HEK293 (cell line): ENCODE measurements at regions not wholly inside any gene's neighbourhood (a gene's known extent, or its start where the extent isn't known, plus 50 kb on each side); places are given as distances from the start of the nearest gene placed in this dataset.

Experiments
- CTCF ChIA-PET: fragments of 350-600 bp; formaldehyde crosslinking; extraction: SDS; loops from one replicate; lab custom pipeline; 2021; ENCODE audit warnings: antibody characterized with exemption; lab: Yijun Ruan, JAX
- POLR2A ChIA-PET: fragments of 300-600 bp; formaldehyde crosslinking; extraction: SDS; loops from one replicate; lab custom pipeline; 2020; ENCODE audit warnings: antibody characterized with exemption, inconsistent platforms; lab: Yijun Ruan, JAX
- H3K27ac ChIP-seq: fragments of 200-500 bp; sonication (Bioruptor generic); 2 replicates; pipeline ENCODE4 v1.5.1; 2014; ENCODE audit warnings: low read depth, low read length, control low read depth, inconsistent platforms; ENCODE audit errors: extremely low read depth
- H3K36me3 ChIP-seq, 2 experiments: fragments of 200-500 bp in 1 of 2; sonication (Bioruptor generic) in 1 of 2; 1 replicate in 1 of 2; 2 replicates in 1 of 2; pipeline ENCODE4 v1.5.1; 2014 to 2017; ENCODE audit warnings: inconsistent platforms in 2 of 2, low read length in 2 of 2; ENCODE audit not compliant: control insufficient read depth in 2 of 2, insufficient read depth in 1 of 2
- H3K4me1 ChIP-seq: fragments of 200-500 bp; sonication (Bioruptor generic); 2 replicates; pipeline ENCODE4 v1.5.1; 2014; ENCODE audit warnings: mild to moderate bottlenecking, low read length, inconsistent platforms; ENCODE audit not compliant: control insufficient read depth, insufficient read depth
- H3K4me3 ChIP-seq: 2 replicates; pipeline ENCODE4 v1.5.1; 2011; ENCODE audit warnings: low read depth, mild to moderate bottlenecking, control low read depth, low read length, moderate library complexity
- H3K9me3 ChIP-seq: fragments of 200-500 bp; sonication (Bioruptor generic); 2 replicates; pipeline ENCODE4 v1.5.1; 2014; ENCODE audit warnings: low read depth, low read length, inconsistent platforms; ENCODE audit not compliant: control insufficient read depth, insufficient read depth
- ZNF140 ChIP-seq: fragments of 450-650 bp; formaldehyde crosslinking; IDR thresholded peaks from 2 replicates; pipeline ENCODE4 v1.5.1; 2016; ENCODE audit warnings: missing biosample characterization, missing genetic modification characterization
- ZNF157 ChIP-seq: fragments of 450-650 bp; formaldehyde crosslinking; IDR thresholded peaks from 2 replicates; pipeline ENCODE4 v1.5.1; 2016; ENCODE audit warnings: missing biosample characterization, missing genetic modification characterization
- ZNF18 ChIP-seq: fragments of 450-650 bp; formaldehyde crosslinking; IDR thresholded peaks from 2 replicates; pipeline ENCODE4 v1.5.1; 2016; ENCODE audit warnings: missing biosample characterization, missing genetic modification characterization
- ZNF2 ChIP-seq: fragments of 450-650 bp; formaldehyde crosslinking; IDR thresholded peaks from 2 replicates; pipeline ENCODE4 v1.5.1; 2016; ENCODE audit warnings: missing biosample characterization, missing genetic modification characterization
- ZNF221 ChIP-seq: fragments of 450-650 bp; formaldehyde crosslinking; IDR thresholded peaks from 2 replicates; pipeline ENCODE4 v1.5.1; 2017; ENCODE audit warnings: missing biosample characterization, missing genetic modification characterization, borderline replicate concordance
- ZNF341 ChIP-seq: fragments of 450-650 bp; formaldehyde crosslinking; IDR thresholded peaks from 2 replicates; pipeline ENCODE4; 2016; ENCODE audit warnings: low read depth, missing biosample characterization, missing genetic modification characterization
- ZNF48 ChIP-seq: fragments of 450-650 bp; formaldehyde crosslinking; IDR thresholded peaks from 2 replicates; pipeline ENCODE4 v1.5.1; 2016; ENCODE audit warnings: missing biosample characterization, missing genetic modification characterization
- ZNF521 ChIP-seq: fragments of 450-650 bp; formaldehyde crosslinking; IDR thresholded peaks from 2 replicates; pipeline ENCODE4 v1.5.1; 2017; ENCODE audit warnings: missing biosample characterization, mild to moderate bottlenecking, missing genetic modification characterization
- ZNF555 ChIP-seq: fragments of 450-650 bp; formaldehyde crosslinking; conservative IDR thresholded peaks from 2 replicates; pipeline ENCODE4 v1.5.1; 2017; ENCODE audit warnings: missing biosample characterization, mild to moderate bottlenecking, missing genetic modification characterization, inconsistent platforms
- ZNF571 ChIP-seq: fragments of 450-650 bp; formaldehyde crosslinking; IDR thresholded peaks from 2 replicates; pipeline ENCODE4 v1.5.0; 2017; ENCODE audit warnings: missing biosample characterization, missing genetic modification characterization
- ZNF600 ChIP-seq: fragments of 450-650 bp; formaldehyde crosslinking; IDR thresholded peaks from 2 replicates; pipeline ENCODE4 v1.5.1; 2016; ENCODE audit warnings: missing biosample characterization, missing genetic modification characterization
- ZNF623 ChIP-seq: fragments of 450-650 bp; formaldehyde crosslinking; IDR thresholded peaks from 2 replicates; pipeline ENCODE4 v1.5.1; 2016; ENCODE audit warnings: missing biosample characterization, missing genetic modification characterization
- ZNF624 ChIP-seq: fragments of 450-650 bp; formaldehyde crosslinking; IDR thresholded peaks from 2 replicates; pipeline ENCODE4 v1.5.1; 2017; ENCODE audit warnings: missing biosample characterization, missing genetic modification characterization
- ZNF626 ChIP-seq: fragments of 450-650 bp; sonication (Bioruptor Pico); formaldehyde crosslinking; IDR thresholded peaks from 2 replicates; pipeline ENCODE4 v1.5.1; 2018; ENCODE audit warnings: missing biosample characterization, missing genetic modification characterization, inconsistent platforms
- ZNF670 ChIP-seq: fragments of 450-650 bp; formaldehyde crosslinking; IDR thresholded peaks from 2 replicates; pipeline ENCODE4 v1.5.1; 2016; ENCODE audit warnings: missing biosample characterization, missing genetic modification characterization, low read depth
- ZNF76 ChIP-seq: fragments of 450-650 bp; formaldehyde crosslinking; IDR thresholded peaks from 2 replicates; pipeline ENCODE4; 2016; ENCODE audit warnings: low read depth, missing biosample characterization, missing genetic modification characterization, borderline replicate concordance
- ZNF777 ChIP-seq: fragments of 450-650 bp; formaldehyde crosslinking; IDR thresholded peaks from 2 replicates; pipeline ENCODE4 v1.5.1; 2017; ENCODE audit warnings: missing biosample characterization, missing genetic modification characterization, borderline replicate concordance
- ZNF791 ChIP-seq: fragments of 450-650 bp; formaldehyde crosslinking; IDR thresholded peaks from 2 replicates; pipeline ENCODE4 v1.5.1; 2016; ENCODE audit warnings: missing biosample characterization, missing genetic modification characterization
- ZSCAN23 ChIP-seq: fragments of 450-650 bp; formaldehyde crosslinking; IDR thresholded peaks from 2 replicates; pipeline ENCODE4 v1.5.1; 2016; ENCODE audit warnings: missing biosample characterization, missing genetic modification characterization
- ZXDB ChIP-seq: fragments of 450-650 bp; formaldehyde crosslinking; IDR thresholded peaks from 2 replicates; pipeline ENCODE4 v1.5.1; 2016; ENCODE audit warnings: missing biosample characterization, missing genetic modification characterization
- TF ChIP-seq, protein P1 (sequence below): fragments of 450-650 bp; formaldehyde crosslinking; IDR thresholded peaks from 2 replicates; pipeline ENCODE4 v1.5.1; 2016; ENCODE audit warnings: missing biosample characterization, missing genetic modification characterization
- TF ChIP-seq, protein P2 (sequence below): fragments of 450-650 bp; formaldehyde crosslinking; IDR thresholded peaks from 2 replicates; pipeline ENCODE4 v1.5.1; 2017; ENCODE audit warnings: missing biosample characterization, missing genetic modification characterization
- TF ChIP-seq, protein P3 (sequence below): fragments of 450-650 bp; formaldehyde crosslinking; IDR thresholded peaks from 2 replicates; pipeline ENCODE4 v1.5.1; 2016; ENCODE audit warnings: missing biosample characterization, missing genetic modification characterization
- TF ChIP-seq, protein P4 (sequence below): fragments of 450-650 bp; formaldehyde crosslinking; IDR thresholded peaks from 2 replicates; pipeline ENCODE4 v1.5.1; 2017; ENCODE audit warnings: missing biosample characterization, mild to moderate bottlenecking, missing genetic modification characterization, moderate library complexity
- TF ChIP-seq, protein P5 (sequence below): fragments of 450-650 bp; formaldehyde crosslinking; optimal IDR thresholded peaks from 2 replicates; pipeline ENCODE3; 2016; ENCODE audit warnings: missing biosample characterization, mild to moderate bottlenecking, missing genetic modification characterization

DNA sequence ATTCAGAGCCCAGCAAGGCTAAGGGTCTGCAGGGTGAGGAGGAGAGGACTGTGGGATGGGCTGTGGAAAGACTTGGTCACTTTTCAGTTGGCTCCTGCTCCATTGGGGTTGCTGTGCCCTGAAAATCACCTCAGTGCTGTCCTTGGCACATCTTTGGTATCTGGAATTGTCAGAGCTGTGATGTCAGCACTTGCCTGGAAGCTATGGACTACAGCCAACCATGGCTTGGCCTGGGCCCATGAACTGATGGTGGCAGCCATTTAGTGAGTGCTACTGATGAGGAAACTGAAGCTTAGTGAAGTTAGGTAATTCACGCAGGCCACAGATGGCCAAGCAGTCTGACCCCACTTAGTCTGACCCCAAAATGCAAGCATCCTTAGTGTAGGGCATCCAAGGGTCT is 121.8 kb upstream of the SERPINE2 start:
- H3K27ac ChIP-seq, result no peak overlapping the region
- CTCF ChIA-PET, result interaction anchor here (0.6 kb wide), 1 partner anchor 171 kb away, joined by 3 read pairs; no protein-coding TSS in a partner anchor

DNA sequence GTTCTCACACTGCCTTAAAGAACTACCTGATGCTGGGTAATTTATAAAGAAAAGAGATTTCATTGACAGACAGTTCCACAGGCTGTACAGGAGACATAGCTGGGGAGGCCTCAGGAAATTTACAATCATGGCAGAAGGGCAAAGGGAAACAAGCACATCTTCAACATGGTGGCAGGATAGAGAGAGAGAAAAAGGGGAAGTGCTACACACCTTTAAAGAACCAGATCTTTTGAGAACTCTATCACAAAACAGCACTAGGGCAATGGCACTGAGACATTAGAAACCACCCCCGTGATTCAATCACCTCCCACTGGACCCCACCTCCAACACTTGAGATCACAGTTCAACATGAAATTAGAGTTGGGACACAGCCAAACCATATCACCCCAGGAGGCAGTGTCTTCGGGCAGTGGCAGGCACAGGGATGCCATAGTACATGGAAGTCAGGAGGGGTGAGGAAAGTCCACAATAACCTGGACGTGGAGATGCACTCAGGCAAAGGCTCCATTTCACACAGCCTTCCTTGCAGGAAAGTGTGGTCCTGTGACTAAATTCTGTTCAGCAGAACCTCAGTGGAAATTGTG is 120.4 kb upstream of the SERPINE2 start:
- Histone ChIP-seq H3K4me3 (no peak overlapping the region), H3K27ac (no peak overlapping the region), H3K36me3 (no peaks in the 10 kb centered on the region), H3K4me1 (no peaks in the 10 kb centered on the region), H3K9me3 (no peaks in the 10 kb centered on the region)
- POLR2A ChIA-PET, result no interaction called here
- CTCF ChIA-PET, result no interaction called here
- no peak for TF ChIP-seq ZNF157 (tag by site-specific recombination)
- TF ChIP-seq ZSCAN23 (tag by site-specific recombination), result no peak
- no peak for TF ChIP-seq ZNF571 (tag by site-specific recombination)
- TF ChIP-seq, protein P1, sequence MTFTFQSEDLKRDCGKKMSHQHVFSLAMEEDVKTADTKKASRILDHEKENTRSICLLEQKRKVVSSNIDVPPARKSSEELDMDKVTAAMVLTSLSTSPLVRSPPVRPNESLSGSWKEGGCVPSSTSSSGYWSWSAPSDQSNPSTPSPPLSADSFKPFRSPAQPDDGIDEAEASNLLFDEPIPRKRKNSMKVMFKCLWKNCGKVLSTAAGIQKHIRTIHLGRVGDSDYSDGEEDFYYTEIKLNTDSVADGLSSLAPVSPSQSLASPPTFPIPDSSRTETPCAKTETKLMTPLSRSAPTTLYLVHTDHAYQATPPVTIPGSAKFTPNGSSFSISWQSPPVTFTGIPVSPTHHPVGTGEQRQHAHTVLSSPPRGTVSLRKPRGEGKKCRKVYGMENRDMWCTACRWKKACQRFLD (tag by site-specific recombination), result no peak
- no peak for TF ChIP-seq ZNF221 (tag by site-specific recombination)
- TF ChIP-seq ZNF791, result no peak
- TF ChIP-seq, protein P2, sequence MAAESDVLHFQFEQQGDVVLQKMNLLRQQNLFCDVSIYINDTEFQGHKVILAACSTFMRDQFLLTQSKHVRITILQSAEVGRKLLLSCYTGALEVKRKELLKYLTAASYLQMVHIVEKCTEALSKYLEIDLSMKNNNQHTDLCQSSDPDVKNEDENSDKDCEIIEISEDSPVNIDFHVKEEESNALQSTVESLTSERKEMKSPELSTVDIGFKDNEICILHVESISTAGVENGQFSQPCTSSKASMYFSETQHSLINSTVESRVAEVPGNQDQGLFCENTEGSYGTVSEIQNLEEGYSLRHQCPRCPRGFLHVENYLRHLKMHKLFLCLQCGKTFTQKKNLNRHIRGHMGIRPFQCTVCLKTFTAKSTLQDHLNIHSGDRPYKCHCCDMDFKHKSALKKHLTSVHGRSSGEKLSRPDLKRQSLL (tag by site-specific recombination), result no peak
- TF ChIP-seq ZNF624, result no peak
- TF ChIP-seq ZNF521 (tag by site-specific recombination), result no peak
- TF ChIP-seq, protein P3, sequence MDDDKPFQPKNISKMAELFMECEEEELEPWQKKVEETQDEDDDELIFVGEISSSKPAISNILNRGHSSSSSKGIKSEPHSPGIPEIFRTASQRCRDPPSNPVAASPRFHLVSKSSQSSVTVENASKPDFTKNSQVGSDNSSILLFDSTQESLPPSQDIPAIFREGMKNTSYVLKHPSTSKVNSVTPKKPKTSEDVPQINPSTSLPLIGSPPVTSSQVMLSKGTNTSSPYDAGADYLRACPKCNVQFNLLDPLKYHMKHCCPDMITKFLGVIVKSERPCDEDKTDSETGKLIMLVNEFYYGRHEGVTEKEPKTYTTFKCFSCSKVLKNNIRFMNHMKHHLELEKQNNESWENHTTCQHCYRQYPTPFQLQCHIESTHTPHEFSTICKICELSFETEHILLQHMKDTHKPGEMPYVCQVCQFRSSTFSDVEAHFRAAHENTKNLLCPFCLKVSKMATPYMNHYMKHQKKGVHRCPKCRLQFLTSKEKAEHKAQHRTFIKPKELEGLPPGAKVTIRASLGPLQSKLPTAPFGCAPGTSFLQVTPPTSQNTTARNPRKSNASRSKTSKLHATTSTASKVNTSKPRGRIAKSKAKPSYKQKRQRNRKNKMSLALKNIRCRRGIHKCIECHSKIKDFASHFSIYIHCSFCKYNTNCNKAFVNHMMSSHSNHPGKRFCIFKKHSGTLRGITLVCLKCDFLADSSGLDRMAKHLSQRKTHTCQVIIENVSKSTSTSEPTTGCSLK (tag by site-specific recombination), result no peak
- TF ChIP-seq ZNF555 (tag by site-specific recombination), result no peak
- TF ChIP-seq ZNF670, result no peak
- no peak for TF ChIP-seq ZNF2 (tag by site-specific recombination)
- no peak for TF ChIP-seq ZNF48 (tag by site-specific recombination)
- no peak for TF ChIP-seq ZNF76
- TF ChIP-seq, protein P4, sequence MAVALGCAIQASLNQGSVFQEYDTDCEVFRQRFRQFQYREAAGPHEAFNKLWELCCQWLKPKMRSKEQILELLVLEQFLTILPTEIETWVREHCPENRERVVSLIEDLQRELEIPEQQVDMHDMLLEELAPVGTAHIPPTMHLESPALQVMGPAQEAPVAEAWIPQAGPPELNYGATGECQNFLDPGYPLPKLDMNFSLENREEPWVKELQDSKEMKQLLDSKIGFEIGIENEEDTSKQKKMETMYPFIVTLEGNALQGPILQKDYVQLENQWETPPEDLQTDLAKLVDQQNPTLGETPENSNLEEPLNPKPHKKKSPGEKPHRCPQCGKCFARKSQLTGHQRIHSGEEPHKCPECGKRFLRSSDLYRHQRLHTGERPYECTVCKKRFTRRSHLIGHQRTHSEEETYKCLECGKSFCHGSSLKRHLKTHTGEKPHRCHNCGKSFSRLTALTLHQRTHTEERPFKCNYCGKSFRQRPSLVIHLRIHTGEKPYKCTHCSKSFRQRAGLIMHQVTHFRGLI (tag by site-specific recombination), result no peak
- TF ChIP-seq, protein P5, sequence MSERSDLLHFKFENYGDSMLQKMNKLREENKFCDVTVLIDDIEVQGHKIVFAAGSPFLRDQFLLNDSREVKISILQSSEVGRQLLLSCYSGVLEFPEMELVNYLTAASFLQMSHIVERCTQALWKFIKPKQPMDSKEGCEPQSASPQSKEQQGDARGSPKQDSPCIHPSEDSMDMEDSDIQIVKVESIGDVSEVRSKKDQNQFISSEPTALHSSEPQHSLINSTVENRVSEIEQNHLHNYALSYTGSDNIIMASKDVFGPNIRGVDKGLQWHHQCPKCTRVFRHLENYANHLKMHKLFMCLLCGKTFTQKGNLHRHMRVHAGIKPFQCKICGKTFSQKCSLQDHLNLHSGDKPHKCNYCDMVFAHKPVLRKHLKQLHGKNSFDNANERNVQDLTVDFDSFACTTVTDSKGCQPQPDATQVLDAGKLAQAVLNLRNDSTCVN, result no peak
- no peak for TF ChIP-seq ZNF623 (tag by site-specific recombination)
- no peak for TF ChIP-seq ZNF600 (tag by site-specific recombination)
- TF ChIP-seq ZNF18 (tag by site-specific recombination), result no peak

More for the DNA sequence above, 121.8 kb upstream of the SERPINE2 start:
- TF ChIP-seq ZNF140 (tag by site-specific recombination) (no peak), ZXDB (tag by site-specific recombination) (no peak), ZNF341 (tag by site-specific recombination) (no peak), ZNF777 (tag by site-specific recombination) (no peak), ZNF626 (no peak)
- no peaks in the 10 kb centered on the region for H3K4me1 ChIP-seq
- H3K36me3 ChIP-seq, result no peaks in the 10 kb centered on the region
- no peak overlapping the region for H3K4me3 ChIP-seq
- POLR2A ChIA-PET, result no interaction called here
- no peaks in the 10 kb centered on the region for H3K9me3 ChIP-seq
